Epidermal melanocyte (primary cell): ENCODE measurements at regions not wholly inside any gene's neighbourhood (a gene's known extent, or its start where the extent isn't known, plus 50 kb on each side); places are given as distances from the start of the nearest gene placed in this dataset.

Source experiments
- DNase-seq: peaks from one replicate; pipeline ENCODE4 v3.0.0; 2011; ENCODE audit warnings: low spot score; ENCODE audit not compliant: insufficient read length

GRCh38 chr16:54341892-54342776, 55.5 kb upstream of the IRX3 start:
- DNase-seq: no peak

- DNase-seq: no peak
Measured at GRCh38 chr16:54340531-54340930, 53.9 kb upstream of the IRX3 start.

GRCh38 chr16:54336631-54337204, 50.1 kb upstream of the IRX3 start:
- DNase-seq: no peak
